ENCODE measurements at regions not wholly inside any gene's neighbourhood (a gene's known extent, or its start where the extent isn't known, plus 50 kb on each side); places are given as distances from the start of the nearest gene placed in this dataset.

DNA sequence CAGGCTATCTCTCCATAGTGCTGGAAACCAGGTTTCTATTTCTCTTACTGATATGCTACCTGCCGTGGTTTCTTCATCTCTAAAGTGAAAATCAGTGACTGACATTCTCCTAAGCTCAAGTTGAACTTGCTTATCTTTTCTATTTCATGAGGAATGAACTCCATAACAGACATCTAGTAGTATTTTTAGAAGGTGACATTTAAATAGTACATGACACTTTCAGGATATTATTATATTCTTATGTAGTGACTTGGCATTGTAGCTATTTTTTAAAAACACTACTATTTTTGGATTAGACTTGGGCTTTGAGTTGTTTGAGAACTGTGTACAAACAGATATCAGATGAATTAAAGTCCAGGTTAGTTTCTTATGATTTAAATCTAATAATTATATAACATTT lies 1381.8 kb downstream of the DSC3 start:
- no peak for DNase-seq (ENCODE audit: low read depth)
- H3K27me3 ChIP-seq (ENCODE audit: control insufficient read depth, insufficient read depth, low read length) = no peaks in the 10 kb centered on the region
- no peaks in the 10 kb centered on the region for H3K36me3 ChIP-seq (ENCODE audit: control insufficient read depth, insufficient read depth, low read length)
- H3K4me3 ChIP-seq (ENCODE audit: low read depth, low read length) = no peak overlapping the region
- TF ChIP-seq, protein P1, sequence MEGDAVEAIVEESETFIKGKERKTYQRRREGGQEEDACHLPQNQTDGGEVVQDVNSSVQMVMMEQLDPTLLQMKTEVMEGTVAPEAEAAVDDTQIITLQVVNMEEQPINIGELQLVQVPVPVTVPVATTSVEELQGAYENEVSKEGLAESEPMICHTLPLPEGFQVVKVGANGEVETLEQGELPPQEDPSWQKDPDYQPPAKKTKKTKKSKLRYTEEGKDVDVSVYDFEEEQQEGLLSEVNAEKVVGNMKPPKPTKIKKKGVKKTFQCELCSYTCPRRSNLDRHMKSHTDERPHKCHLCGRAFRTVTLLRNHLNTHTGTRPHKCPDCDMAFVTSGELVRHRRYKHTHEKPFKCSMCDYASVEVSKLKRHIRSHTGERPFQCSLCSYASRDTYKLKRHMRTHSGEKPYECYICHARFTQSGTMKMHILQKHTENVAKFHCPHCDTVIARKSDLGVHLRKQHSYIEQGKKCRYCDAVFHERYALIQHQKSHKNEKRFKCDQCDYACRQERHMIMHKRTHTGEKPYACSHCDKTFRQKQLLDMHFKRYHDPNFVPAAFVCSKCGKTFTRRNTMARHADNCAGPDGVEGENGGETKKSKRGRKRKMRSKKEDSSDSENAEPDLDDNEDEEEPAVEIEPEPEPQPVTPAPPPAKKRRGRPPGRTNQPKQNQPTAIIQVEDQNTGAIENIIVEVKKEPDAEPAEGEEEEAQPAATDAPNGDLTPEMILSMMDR (IDR thresholded peaks at IDR 0.05; ENCODE audit: insufficient read depth, low read length, poor library complexity, severe bottlenecking) = no peak

DNA sequence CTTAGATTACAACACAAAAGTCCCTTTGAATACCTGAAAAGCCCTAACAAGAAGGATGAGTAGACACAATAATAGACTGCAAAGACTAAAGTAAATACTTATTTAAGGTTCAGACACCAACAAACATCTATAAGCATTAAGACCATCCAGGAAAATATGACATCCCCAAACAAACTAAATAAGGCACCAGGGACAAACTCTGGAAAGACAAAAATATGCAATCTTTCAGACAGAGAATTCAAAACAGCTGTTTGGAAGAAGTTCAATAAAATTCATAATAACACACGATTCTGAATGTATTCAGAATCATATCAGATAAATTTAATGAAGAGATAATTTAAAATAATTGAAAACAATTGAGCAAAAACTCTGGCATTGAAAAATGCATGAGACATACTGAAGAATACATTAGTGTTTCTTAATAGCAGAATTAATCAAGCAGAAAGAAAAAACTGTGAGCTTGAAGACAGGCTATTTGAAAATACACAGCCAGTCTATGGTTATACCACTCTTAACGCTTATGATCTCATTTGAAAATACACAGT lies 1388.8 kb downstream of the DSC3 start:
- TF ChIP-seq, protein P1 (IDR thresholded peaks at IDR 0.05; ENCODE audit: insufficient read depth, low read length, poor library complexity, severe bottlenecking) = no peak
- no peak overlapping the region for H3K4me3 ChIP-seq (ENCODE audit: low read depth, low read length)
- DNase-seq (ENCODE audit: low read depth) = no peak

DNA sequence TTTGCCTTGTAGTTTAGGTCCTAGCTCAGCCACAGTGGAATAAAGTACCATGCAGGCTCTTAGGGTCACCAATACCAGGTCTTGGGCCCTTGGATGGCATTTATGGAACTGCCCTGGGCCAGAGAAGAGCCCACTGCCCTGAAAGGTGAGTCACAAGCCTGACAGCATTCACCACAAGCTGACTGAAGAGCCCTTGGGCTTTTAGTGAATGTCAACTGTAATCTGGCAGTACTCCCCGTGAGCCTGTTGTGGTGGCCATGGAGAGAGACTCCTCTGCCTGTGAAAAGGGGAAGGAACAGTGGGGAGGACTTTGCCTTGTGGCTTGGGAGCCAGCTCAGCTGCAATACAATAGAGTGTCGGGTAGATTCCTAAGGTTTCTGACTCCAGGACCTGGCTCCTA lies 1389.7 kb downstream of the DSC3 start:
- no peak for DNase-seq (ENCODE audit: low read depth)
- Histone ChIP-seq H3K4me3 (ENCODE audit: low read depth, low read length) (no peak overlapping the region), H3K36me3 (ENCODE audit: control insufficient read depth, insufficient read depth, low read length) (no peaks in the 10 kb centered on the region), H3K27me3 (ENCODE audit: control insufficient read depth, insufficient read depth, low read length) (no peaks in the 10 kb centered on the region)
- TF ChIP-seq, protein P1 (IDR thresholded peaks at IDR 0.05; ENCODE audit: insufficient read depth, low read length, poor library complexity, severe bottlenecking) = no peak

More for the DNA sequence above, 1388.8 kb downstream of the DSC3 start:
- no peaks in the 10 kb centered on the region for H3K36me3 ChIP-seq (ENCODE audit: control insufficient read depth, insufficient read depth, low read length)
- no peaks in the 10 kb centered on the region for H3K27me3 ChIP-seq (ENCODE audit: control insufficient read depth, insufficient read depth, low read length)

DNA sequence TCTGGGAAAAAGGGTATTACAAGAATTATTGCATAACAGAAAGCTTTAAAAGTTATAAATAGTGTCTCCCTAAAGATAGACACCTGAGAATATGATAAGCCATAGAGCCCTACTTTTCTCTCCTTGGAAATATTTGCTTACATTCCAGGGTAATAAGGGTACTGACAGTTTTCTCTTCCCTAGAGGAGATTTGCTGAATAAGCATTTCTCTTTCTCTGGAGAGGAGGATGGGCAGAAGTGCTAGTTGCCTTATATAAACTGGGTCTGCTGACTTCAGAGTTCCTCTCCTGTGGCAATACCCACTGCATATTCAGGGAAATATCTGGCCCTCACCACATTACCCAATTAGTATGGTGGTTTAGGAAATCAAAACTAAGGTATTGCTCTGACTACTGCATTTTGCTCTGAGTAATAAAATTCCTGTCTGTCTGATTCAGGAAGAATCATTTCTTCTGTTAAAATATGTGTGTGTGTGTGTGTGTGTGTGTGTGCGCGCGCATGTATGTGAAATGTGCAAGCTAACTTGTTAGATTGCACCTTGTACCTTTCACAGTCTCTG lies 1391.3 kb downstream of the DSC3 start:
- Histone ChIP-seq H3K36me3 (ENCODE audit: control insufficient read depth, insufficient read depth, low read length) (no peaks in the 10 kb centered on the region), H3K27me3 (ENCODE audit: control insufficient read depth, insufficient read depth, low read length) (no peaks in the 10 kb centered on the region), H3K4me3 (ENCODE audit: low read depth, low read length) (no peak overlapping the region)
- TF ChIP-seq, protein P1 (IDR thresholded peaks at IDR 0.05; ENCODE audit: insufficient read depth, low read length, poor library complexity, severe bottlenecking) = no peak
- DNase-seq (ENCODE audit: low read depth) = peak; percentile 28

DNA sequence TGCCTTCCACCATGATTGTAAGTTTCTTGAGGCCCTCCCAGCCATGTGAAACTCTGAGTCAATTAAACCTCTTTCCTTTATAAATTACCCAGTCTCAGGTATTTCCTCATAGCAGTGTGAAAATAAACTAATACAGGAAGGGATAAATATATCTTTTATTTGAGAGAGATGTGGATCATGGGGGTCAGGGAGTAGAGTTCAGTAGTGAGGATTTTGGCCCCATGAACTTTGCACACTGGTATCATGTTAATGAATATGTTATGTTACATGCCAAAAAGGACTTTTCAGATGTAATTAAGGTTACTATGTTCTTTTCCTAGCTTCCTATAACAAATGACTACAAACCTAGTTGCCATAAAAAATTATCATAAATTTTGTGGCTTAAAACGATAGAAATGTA lies 1393.7 kb downstream of the DSC3 start:
- Histone ChIP-seq H3K27me3 (ENCODE audit: control insufficient read depth, insufficient read depth, low read length) (no peaks in the 10 kb centered on the region), H3K4me3 (ENCODE audit: low read depth, low read length) (no peak overlapping the region), H3K36me3 (ENCODE audit: control insufficient read depth, insufficient read depth, low read length) (no peaks in the 10 kb centered on the region)
- no peak for DNase-seq (ENCODE audit: low read depth)
- TF ChIP-seq, protein P1 (IDR thresholded peaks at IDR 0.05; ENCODE audit: insufficient read depth, low read length, poor library complexity, severe bottlenecking) = no peak

DNA sequence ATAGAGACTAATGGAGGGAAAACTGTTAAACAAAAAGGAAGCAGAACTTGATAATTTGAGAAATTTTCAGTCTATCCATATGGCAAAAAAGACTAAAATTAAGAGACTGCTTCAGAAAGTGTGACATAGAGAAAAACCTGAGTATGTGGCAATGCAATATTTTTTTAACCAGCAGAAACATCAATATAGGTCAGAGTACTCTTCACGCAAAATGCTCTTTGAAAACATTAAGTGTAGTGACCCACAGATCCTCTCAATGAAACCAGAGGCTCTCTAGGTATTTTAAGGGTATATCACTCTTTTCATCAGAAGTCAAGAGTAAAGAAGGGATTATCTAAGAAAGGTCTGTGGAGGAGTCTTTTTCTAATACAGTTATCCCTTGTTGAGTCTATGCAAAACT lies 1394.8 kb downstream of the DSC3 start:
- no peak overlapping the region for H3K4me3 ChIP-seq (ENCODE audit: low read depth, low read length)
- no peaks in the 10 kb centered on the region for H3K36me3 ChIP-seq (ENCODE audit: control insufficient read depth, insufficient read depth, low read length)
- TF ChIP-seq, protein P1 (IDR thresholded peaks at IDR 0.05; ENCODE audit: insufficient read depth, low read length, poor library complexity, severe bottlenecking) = no peak
- DNase-seq (ENCODE audit: low read depth) = no peak
- no peaks in the 10 kb centered on the region for H3K27me3 ChIP-seq (ENCODE audit: control insufficient read depth, insufficient read depth, low read length)
